Pancreas (tissue), 10 donors: ENCODE measurements at regions not wholly inside any gene's neighbourhood (a gene's known extent, or its start where the extent isn't known, plus 50 kb on each side); places are given as distances from the start of the nearest gene placed in this dataset.
A peak's percentile ranks its signal among the peaks of the same experiment; 100 is the strongest.

Source experiments
- ATAC-seq, 4 donors: fragments of 200-7000 bp; cut with Tn5 transposase; one replicate each; pipeline versions ENCODE4 v1.8.0 to v1.9.1; 2020; ENCODE audit warnings: mild to moderate bottlenecking in 4 of 4, moderate library complexity in 4 of 4
- DNase-seq, 6 donors: peaks; one replicate each; pipeline ENCODE4 v3.0.0-alpha.2; 2020
- FAIRE-seq: peaks from 2 replicates; lab custom pipeline; 2012; peaks lifted over from hg19 to GRCh38; lab: Jason Lieb, UNC
- H3K27ac ChIP-seq, 4 donors: fragments of 200-600 bp; sonication (generic); 1 replicate in 3 of 4; 2 replicates in 1 of 4; pipeline versions ENCODE4 v1.5.0 to v1.8.0; 2020
- H3K27me3 ChIP-seq, 4 donors: fragments of 200-600 bp; one replicate each; pipeline ENCODE4 v1.8.0; 2021
- H3K36me3 ChIP-seq, 3 donors: fragments of 200-600 bp; sonication (generic) in 1 of 3; one replicate each; pipeline versions ENCODE4 v1.5.0 to v1.8.0; 2020 to 2021
- H3K4me1 ChIP-seq, 3 donors: fragments of 200-600 bp; one replicate each; pipeline ENCODE4 v1.8.0; 2021
- H3K4me3 ChIP-seq, 4 donors: fragments of 200-600 bp; sonication (generic) in 2 of 4; one replicate each; pipeline versions ENCODE4 v1.5.0 to v1.8.0; 2020 to 2021
- H3K9me3 ChIP-seq, 4 donors: fragments of 200-600 bp; one replicate each; pipeline ENCODE4 v1.8.0; 2021
- CTCF ChIP-seq, 4 donors: fragments of 200-600 bp; sonication (generic) in 3 of 4; IDR thresholded peaks; one replicate each; pipeline versions ENCODE4 v1.5.0 to v1.8.0; 2021; ENCODE audit warnings: antibody characterized with exemption in 4 of 4
- WGBS, 2 donors: extraction: QIAGEN DNeasy Blood & Tissue Kit; methylation state at CpG; one replicate each; pipeline ENCODE4 v1.1.7; 2013; 5-methylcytosine and 5-hydroxymethylcytosine counted together
- intact Hi-C, 3 donors: fragments of 100-400 bp; cut with DNase I; formaldehyde crosslinking; loops; one replicate each; pipeline versions ENCODE4 v1.11.1 to v1.14.2; 2022
- donor health status: healthy with polysubstance abuse.
- donor health status: DM: no; HTN: no; CAD: no; lungs with moderate emphysema.
- donor health status: DM: no; HTN: no; CAD: no.
- donor health status: control.
- donor health status: control.
- donor health status: Bipolar disorder and iron deficiency.
- donor health status: DM: yes; HTN: yes; CAD: no.
- donor health status: DM: no; HTN: no; CAD: no.
- donor health status: DM: no; HTN: no; CAD: no.
- donor health status: DM: yes; HTN: yes; CAD: no.

- no peak for FAIRE-seq
- Histone ChIP-seq H3K4me1 (no peaks in the 10 kb centered on the region), H3K4me3 (no peak overlapping the region), H3K27me3 (no peaks in the 10 kb centered on the region), H3K27ac (no peak overlapping the region), H3K9me3 (no peaks in the 10 kb centered on the region), H3K36me3 (no peaks in the 10 kb centered on the region)
- 34 to 35% methylated on average over 7 of the region's 7 CpGs for WGBS, 2 donors
- no peak for TF ChIP-seq CTCF (IDR thresholded peaks at IDR 0.05)
- intact Hi-C loops, result no loop called here
- DNase-seq, result no peak
- ATAC-seq, result peak in 1 of 4 donors; percentile 19
Measured at GRCh38 chr5:8013948-8014710, 145.2 kb downstream of the MTRR start.

GRCh38 chr5:8019719-8020218 is 150.8 kb downstream of the MTRR start:
- 62 to 72% methylated on average over 5 of the region's 5 CpGs for WGBS, 2 donors
- DNase-seq (no peak), ATAC-seq (no peak), FAIRE-seq (no peak)
- Histone ChIP-seq H3K9me3 (no peaks in the 10 kb centered on the region), H3K27me3 (no peaks in the 10 kb centered on the region), H3K36me3 (no peaks in the 10 kb centered on the region), H3K27ac (no peak overlapping the region), H3K4me1 (no peaks in the 10 kb centered on the region), H3K4me3 (no peak overlapping the region)
- no peak for TF ChIP-seq CTCF (IDR thresholded peaks at IDR 0.05)
- intact Hi-C loops, result no loop called here

GRCh38 chr5:8020861-8021514 is 152.0 kb downstream of the MTRR start:
- Histone ChIP-seq H3K4me1 (no peaks in the 10 kb centered on the region), H3K27me3 (no peaks in the 10 kb centered on the region), H3K27ac (peak overlapping the region in 1 of 4 donors; percentile 41), H3K4me3 (no peak overlapping the region), H3K9me3 (no peaks in the 10 kb centered on the region), H3K36me3 (no peaks in the 10 kb centered on the region)
- ATAC-seq (peak in 3 of 4 donors; percentile 70 to 100 (median 77)), DNase-seq (no peak), FAIRE-seq (no peak)
- intact Hi-C loops, result no loop called here
- WGBS, 2 donors, result 31 to 38% methylated on average over 5 of the region's 5 CpGs
- no peak for TF ChIP-seq CTCF (IDR thresholded peaks at IDR 0.05)

- no peaks in the 10 kb centered on the region for H3K27me3 ChIP-seq
- no peak overlapping the region for H3K27ac ChIP-seq
- FAIRE-seq (no peak), DNase-seq (no peak), ATAC-seq (no peak)
- TF ChIP-seq CTCF (IDR thresholded peaks at IDR 0.05), result no peak
- intact Hi-C loops, result no loop called here
- no peak overlapping the region for H3K4me3 ChIP-seq
- no peaks in the 10 kb centered on the region for H3K36me3 ChIP-seq
- no peaks in the 10 kb centered on the region for H3K9me3 ChIP-seq
- H3K4me1 ChIP-seq, result no peaks in the 10 kb centered on the region
- WGBS, 2 donors, result 48 to 52% methylated on average over 2 of the region's 2 CpGs
Measured at GRCh38 chr5:8028243-8028642, 159.3 kb downstream of the MTRR start.

DNA sequence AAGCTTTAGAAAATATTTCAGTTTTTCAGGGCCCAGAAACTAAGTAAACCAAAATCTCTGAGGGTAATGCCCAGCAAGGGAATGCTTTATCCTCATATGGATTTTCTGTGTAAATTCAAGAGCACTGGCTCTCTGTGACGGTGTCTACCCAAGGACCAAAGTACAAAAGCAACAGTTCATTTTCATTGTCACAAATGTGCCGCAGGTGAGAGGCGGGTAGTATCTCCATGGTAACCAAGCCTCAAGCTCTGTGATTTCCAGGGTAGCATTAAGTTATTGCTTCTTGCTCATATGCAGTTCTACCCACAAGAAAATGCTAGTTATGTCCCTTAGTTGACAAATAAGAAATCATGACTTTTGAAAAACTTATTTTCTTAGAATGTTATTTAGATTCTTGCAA is 164.3 kb downstream of the MTRR start:
- WGBS, 2 donors, result 50 to 68% methylated on average over 3 of the region's 3 CpGs
- Histone ChIP-seq H3K27ac (no peak overlapping the region), H3K4me1 (no peaks in the 10 kb centered on the region), H3K4me3 (no peak overlapping the region), H3K27me3 (no peaks in the 10 kb centered on the region), H3K36me3 (no peaks in the 10 kb centered on the region), H3K9me3 (no peaks in the 10 kb centered on the region)
- TF ChIP-seq CTCF (IDR thresholded peaks at IDR 0.05), result no peak
- no peak for FAIRE-seq
- ATAC-seq, result no peak
- no peak for DNase-seq
- intact Hi-C loops, result no loop called here
